ENCODE measurements at regions not wholly inside any gene's neighbourhood (a gene's known extent, or its start where the extent isn't known, plus 50 kb on each side); places are given as distances from the start of the nearest gene placed in this dataset.

- TF ChIP-seq YY1 (IDR thresholded peaks at IDR 0.05; ENCODE audit: insufficient read depth, insufficient read length) (no peak), ZNF274 (IDR thresholded peaks at IDR 0.05; ENCODE audit: low read depth, low read length) (no peak), SUZ12 (IDR thresholded peaks at IDR 0.05; ENCODE audit: extremely low read depth, insufficient read depth, insufficient read length) (no peak)
Measured at GRCh38 chr1:228927421-228927820, 192.1 kb downstream of the RHOU start.

Measured in NT2/D1 (cell line).